Progenitor cell of endocrine pancreas (in vitro differentiated cells): ENCODE measurements at regions not wholly inside any gene's neighbourhood (a gene's known extent, or its start where the extent isn't known, plus 50 kb on each side); places are given as distances from the start of the nearest gene placed in this dataset.

Source experiments
- DNase-seq: peaks from one replicate; pipeline ENCODE4 v3.0.0; 2021; ENCODE audit warnings: low spot score; ENCODE audit not compliant: unreplicated experiment
- H3K27ac Mint-ChIP-seq: 2 replicates; pipeline ENCODE4 v1.8.0; 2021; ENCODE audit warnings: mild to moderate bottlenecking, moderate library complexity, mixed read lengths
- H3K27me3 Mint-ChIP-seq: 2 replicates; pipeline ENCODE4 v1.8.0; 2021; ENCODE audit warnings: mixed read lengths
- H3K36me3 Mint-ChIP-seq: 2 replicates; pipeline ENCODE4 v1.8.0; 2022; ENCODE audit warnings: mixed read lengths; ENCODE audit not compliant: insufficient read depth
- H3K4me1 Mint-ChIP-seq: 2 replicates; pipeline ENCODE4 v1.8.0; 2021; ENCODE audit warnings: low read depth, mixed read lengths
- H3K4me3 Mint-ChIP-seq: 2 replicates; pipeline ENCODE4 v1.8.0; 2021; ENCODE audit warnings: low read depth, mild to moderate bottlenecking, moderate library complexity, mixed read lengths
- H3K9me3 Mint-ChIP-seq: 2 replicates; pipeline ENCODE4 v1.8.0; 2021; ENCODE audit warnings: low read depth, mixed read lengths
- TF ChIP-seq, protein P1 (sequence below): fragments of 200-600 bp; sonication (generic); IDR thresholded peaks from one replicate; pipeline ENCODE4 v1.5.0; 2021; ENCODE audit warnings: antibody characterized with exemption, mild to moderate bottlenecking; ENCODE audit not compliant: unreplicated experiment

DNA sequence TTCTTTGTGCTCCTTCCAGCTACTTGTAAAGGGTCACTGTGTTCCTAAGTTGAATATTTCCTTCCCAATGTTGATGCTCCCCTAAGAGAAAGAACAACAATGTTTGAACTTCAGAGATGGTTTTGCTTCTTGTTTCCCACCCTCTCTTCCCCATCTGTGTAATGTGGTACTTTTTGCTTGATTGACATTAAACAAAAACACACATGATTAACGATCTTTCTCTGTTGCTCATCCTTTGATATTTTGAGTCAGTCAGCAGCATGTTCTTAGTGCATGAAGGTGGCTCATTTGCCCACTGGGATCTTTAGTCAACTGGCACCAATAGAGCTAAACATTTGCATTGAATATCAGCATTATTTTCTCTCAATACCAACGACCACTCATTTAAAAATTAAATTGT is 313.0 kb upstream of the RIOK2 start:
- no peak for DNase-seq
- Mint-ChIP-seq H3K4me1 (peaks cover 4% of the 10 kb centered on the region), H3K4me3 (no peak overlapping the region), H3K27me3 (no peaks in the 10 kb centered on the region), H3K36me3 (no peaks in the 10 kb centered on the region), H3K27ac (no peak overlapping the region), H3K9me3 (no peaks in the 10 kb centered on the region)
- TF ChIP-seq, protein P1, sequence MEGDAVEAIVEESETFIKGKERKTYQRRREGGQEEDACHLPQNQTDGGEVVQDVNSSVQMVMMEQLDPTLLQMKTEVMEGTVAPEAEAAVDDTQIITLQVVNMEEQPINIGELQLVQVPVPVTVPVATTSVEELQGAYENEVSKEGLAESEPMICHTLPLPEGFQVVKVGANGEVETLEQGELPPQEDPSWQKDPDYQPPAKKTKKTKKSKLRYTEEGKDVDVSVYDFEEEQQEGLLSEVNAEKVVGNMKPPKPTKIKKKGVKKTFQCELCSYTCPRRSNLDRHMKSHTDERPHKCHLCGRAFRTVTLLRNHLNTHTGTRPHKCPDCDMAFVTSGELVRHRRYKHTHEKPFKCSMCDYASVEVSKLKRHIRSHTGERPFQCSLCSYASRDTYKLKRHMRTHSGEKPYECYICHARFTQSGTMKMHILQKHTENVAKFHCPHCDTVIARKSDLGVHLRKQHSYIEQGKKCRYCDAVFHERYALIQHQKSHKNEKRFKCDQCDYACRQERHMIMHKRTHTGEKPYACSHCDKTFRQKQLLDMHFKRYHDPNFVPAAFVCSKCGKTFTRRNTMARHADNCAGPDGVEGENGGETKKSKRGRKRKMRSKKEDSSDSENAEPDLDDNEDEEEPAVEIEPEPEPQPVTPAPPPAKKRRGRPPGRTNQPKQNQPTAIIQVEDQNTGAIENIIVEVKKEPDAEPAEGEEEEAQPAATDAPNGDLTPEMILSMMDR = no peak

DNA sequence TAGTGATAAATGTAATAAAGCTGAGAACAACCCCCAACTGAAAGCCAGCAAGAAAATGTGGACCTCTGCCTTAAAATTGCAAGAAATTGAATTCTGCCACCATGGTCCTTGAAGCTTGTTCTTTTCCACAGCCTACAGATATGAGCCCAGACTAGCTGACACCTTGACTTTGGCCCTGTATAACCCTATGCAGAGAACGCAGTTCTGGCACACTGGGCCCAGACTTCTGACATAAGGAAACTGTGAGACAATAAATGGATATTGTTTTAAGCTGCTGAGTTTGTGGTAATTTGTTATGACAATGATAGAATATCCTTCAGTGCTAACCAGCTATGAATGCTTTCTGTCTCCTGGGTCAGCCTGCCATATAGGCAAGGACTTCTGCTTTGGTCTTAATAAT is 315.6 kb upstream of the RIOK2 start:
- no peaks in the 10 kb centered on the region for H3K9me3 Mint-ChIP-seq
- DNase-seq = no peak
- H3K36me3 Mint-ChIP-seq = no peaks in the 10 kb centered on the region
- TF ChIP-seq, protein P1 = no peak
- H3K4me1 Mint-ChIP-seq = peaks cover 4% of the 10 kb centered on the region
- no peak overlapping the region for H3K4me3 Mint-ChIP-seq
- H3K27ac Mint-ChIP-seq = no peak overlapping the region
- no peaks in the 10 kb centered on the region for H3K27me3 Mint-ChIP-seq

DNA sequence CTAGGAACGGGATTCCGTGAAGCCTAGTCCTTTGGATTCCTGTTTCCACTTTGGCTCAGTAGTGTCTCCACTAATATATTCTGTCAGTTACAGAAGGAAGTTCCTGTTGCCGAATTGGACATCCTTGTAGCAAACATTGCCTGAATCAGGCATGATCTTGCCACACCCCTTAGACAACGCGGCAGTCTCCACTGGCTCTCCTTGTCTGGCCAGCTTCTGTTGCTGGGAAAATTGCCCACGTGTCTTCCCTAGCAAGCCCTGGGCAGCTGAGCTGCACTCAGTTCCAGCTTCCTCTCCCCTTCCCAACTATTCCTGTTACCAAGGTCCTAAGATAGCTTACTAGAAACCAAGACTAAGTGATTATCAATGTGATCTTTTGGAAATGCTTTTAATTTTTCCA is 316.6 kb upstream of the RIOK2 start:
- TF ChIP-seq, protein P1 = no peak
- Mint-ChIP-seq H3K4me1 (peaks cover 2% of the 10 kb centered on the region), H3K36me3 (no peaks in the 10 kb centered on the region), H3K27ac (no peak overlapping the region), H3K4me3 (no peak overlapping the region), H3K27me3 (no peaks in the 10 kb centered on the region), H3K9me3 (no peaks in the 10 kb centered on the region)
- DNase-seq = no peak

DNA sequence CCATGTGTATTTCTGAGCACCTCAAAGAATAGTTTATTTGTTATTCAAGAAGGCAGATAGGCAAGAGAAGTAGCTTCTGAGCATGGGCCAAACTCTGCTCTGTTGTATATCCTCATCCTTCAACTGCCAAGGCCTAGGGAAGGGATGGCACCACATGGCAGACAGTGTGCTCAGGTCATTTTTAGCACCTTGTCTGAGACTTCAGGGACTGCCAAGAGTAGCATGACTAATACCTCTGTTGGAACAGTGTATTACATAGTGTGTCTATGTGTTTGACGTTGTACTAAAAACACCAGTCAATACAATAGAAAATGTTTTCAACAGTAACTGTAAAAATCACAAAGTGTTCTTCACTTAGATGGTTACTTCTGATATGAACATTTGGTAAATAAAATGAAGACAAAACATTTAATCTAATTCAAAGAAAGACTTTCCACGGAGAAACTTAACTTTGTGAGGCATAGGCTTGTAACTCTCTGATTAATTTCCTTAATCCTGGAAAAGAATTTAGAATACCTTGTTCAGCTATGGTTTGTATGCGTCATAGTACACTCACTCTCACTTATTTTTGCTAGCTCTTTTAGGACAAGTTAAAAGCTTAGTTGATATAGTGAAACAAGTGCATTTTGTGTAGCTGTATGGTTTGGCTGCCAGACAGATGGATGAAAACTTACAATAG is 318.4 kb upstream of the RIOK2 start:
- DNase-seq = no peak
- Mint-ChIP-seq H3K4me1 (no peaks in the 10 kb centered on the region), H3K27ac (no peak overlapping the region), H3K9me3 (no peaks in the 10 kb centered on the region), H3K27me3 (no peaks in the 10 kb centered on the region), H3K36me3 (no peaks in the 10 kb centered on the region), H3K4me3 (no peak overlapping the region)
- TF ChIP-seq, protein P1 = no peak

DNA sequence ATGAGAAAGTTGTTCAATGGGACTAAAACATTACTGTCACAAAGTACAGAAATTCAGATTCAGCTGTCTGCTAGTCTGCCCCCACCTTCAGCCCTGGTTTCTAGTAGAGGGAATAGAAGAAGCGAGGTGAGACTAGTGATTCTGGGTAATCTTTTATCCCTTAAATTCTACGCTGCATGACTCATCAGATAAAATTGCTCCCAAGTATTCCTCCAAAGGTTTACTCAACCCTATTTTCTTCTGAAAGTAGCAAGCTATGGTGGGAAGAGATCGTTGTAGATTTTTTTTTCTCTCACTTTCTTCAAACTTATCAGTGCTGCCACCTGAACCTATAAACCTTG is 318.9 kb upstream of the RIOK2 start:
- Mint-ChIP-seq H3K9me3 (no peaks in the 10 kb centered on the region), H3K27ac (no peak overlapping the region), H3K36me3 (no peaks in the 10 kb centered on the region), H3K4me3 (no peak overlapping the region), H3K4me1 (no peaks in the 10 kb centered on the region), H3K27me3 (no peaks in the 10 kb centered on the region)
- DNase-seq = no peak
- TF ChIP-seq, protein P1 = no peak
